C4-2B (cell line): ENCODE measurements at regions not wholly inside any gene's neighbourhood (a gene's known extent, or its start where the extent isn't known, plus 50 kb on each side); places are given as distances from the start of the nearest gene placed in this dataset.

Experiments used
- ZFX ChIP-seq: fragments of 450-650 bp; IDR thresholded peaks from 2 replicates; pipeline ENCODE4 v1.6.1; 2017
- TF ChIP-seq, protein P1 (sequence below): fragments of 450-650 bp; conservative IDR thresholded peaks from 2 replicates; pipeline ENCODE4 v1.5.1; 2017; ENCODE audit warnings: mild to moderate bottlenecking

DNA sequence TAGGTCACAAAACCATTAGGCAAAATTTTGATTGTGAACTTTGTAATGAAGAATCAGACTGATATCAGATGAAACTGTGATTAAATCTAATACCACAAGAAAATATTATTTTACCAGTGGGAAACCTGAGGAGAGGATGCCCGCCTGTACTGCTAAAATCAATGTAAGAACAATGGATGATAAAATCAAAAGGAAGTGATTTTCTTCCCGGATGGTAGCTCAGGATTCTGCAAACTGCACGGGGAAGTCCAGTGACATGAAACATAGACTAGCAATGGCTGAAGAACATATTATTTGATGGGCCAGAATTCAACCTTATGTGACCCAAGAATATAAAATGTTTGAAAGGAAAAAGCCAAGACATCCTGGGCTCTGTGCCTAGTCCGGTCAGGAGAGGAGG, 974.9 kb downstream of the PCDH18 start:
- TF ChIP-seq, protein P1, sequence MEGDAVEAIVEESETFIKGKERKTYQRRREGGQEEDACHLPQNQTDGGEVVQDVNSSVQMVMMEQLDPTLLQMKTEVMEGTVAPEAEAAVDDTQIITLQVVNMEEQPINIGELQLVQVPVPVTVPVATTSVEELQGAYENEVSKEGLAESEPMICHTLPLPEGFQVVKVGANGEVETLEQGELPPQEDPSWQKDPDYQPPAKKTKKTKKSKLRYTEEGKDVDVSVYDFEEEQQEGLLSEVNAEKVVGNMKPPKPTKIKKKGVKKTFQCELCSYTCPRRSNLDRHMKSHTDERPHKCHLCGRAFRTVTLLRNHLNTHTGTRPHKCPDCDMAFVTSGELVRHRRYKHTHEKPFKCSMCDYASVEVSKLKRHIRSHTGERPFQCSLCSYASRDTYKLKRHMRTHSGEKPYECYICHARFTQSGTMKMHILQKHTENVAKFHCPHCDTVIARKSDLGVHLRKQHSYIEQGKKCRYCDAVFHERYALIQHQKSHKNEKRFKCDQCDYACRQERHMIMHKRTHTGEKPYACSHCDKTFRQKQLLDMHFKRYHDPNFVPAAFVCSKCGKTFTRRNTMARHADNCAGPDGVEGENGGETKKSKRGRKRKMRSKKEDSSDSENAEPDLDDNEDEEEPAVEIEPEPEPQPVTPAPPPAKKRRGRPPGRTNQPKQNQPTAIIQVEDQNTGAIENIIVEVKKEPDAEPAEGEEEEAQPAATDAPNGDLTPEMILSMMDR, result no peak
- no peak for TF ChIP-seq ZFX
